Gastroesophageal sphincter (tissue), 3 donors: ENCODE measurements at regions not wholly inside any gene's neighbourhood (a gene's known extent, or its start where the extent isn't known, plus 50 kb on each side); places are given as distances from the start of the nearest gene placed in this dataset.

ENCODE experiments used
- CTCF ChIP-seq, 4 experiments: fragments of 200-600 bp in 2 of 4; fragments of 450-650 bp in 2 of 4; sonication (generic) in 1 of 4; IDR thresholded peaks; one replicate each; pipeline ENCODE4 v1.5.1; 2017 to 2019; ENCODE audit warnings: antibody characterized with exemption in 4 of 4, mild to moderate bottlenecking in 2 of 4, moderate library complexity in 2 of 4
- EP300 ChIP-seq: sonication (generic); formaldehyde crosslinking; IDR thresholded peaks from one replicate; pipeline ENCODE4 v1.6.1; 2017; ENCODE audit warnings: antibody characterized with exemption, mild to moderate bottlenecking
- POLR2A ChIP-seq, 2 donors: fragments of 450-650 bp; IDR thresholded peaks; one replicate each; pipeline ENCODE4 v1.6.1; 2017; ENCODE audit warnings: antibody characterized with exemption in 2 of 2, mild to moderate bottlenecking in 2 of 2, moderate library complexity in 1 of 2

- no peak for TF ChIP-seq POLR2A (IDR thresholded peaks at IDR 0.05)
- TF ChIP-seq CTCF (IDR thresholded peaks at IDR 0.05), result no peak
- TF ChIP-seq EP300, result no peak
These were observed 605.5 kb downstream of the SATB2 start for GRCh38 chr2:198852248-198852647.
